ENCODE measurements at regions not wholly inside any gene's neighbourhood (a gene's known extent, or its start where the extent isn't known, plus 50 kb on each side); places are given as distances from the start of the nearest gene placed in this dataset.

GRCh38 chr20:48261398-48261910 lies 476.2 kb upstream of the SULF2 start:
- DNase-seq = no peak

DNA sequence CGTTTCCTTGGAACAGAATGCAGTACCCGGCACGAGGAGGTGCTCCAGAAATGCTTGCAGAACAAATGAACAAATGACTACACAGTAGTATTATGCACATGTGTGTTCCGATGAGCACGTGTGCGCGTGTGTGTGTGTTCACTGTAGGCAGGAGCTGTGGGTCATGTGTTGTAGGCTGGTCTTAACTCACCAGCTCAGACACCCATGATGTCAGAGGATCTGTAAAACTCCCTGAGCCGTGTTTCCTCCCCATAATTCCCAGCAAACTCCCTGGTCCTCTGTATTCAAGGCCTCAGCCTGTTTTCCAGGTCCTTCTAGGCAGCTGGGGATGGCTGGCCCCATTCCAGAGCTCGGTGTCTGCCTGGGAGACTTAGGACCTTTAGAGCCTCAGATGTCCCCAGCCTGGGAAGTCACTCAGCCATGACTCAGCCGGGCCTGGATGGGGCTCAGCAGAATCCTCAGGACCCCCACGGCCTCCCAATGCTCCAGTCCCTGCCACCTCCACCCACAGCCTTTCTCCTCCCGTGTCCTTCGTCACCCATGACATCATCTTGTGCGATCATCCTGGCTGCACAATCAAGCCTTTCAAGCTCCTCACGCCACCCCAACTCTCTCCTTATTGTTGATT lies 475.0 kb upstream of the SULF2 start:
- no peak for DNase-seq

GRCh38 chr20:48259456-48259855 lies 474.2 kb upstream of the SULF2 start:
- DNase-seq = no peak

DNA sequence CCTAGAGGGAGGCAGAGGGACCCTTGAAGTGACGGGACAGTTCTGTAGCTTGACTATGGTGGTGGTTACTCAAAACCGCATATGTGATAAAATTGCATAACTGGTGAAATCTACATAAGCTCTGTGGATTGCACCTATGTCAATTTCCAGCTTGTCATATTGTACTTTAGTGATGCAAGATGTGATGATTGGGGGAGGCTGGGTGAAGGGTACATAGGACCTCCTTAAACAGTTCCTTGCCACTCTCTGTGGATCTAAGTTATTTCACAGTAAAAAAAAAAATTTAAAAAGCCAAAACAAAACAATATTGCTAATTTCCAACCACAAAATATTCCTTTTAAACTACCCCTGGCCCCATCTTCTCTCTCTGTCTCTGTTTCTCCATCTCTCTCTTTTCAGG lies 472.6 kb upstream of the SULF2 start:
- DNase-seq = no peak

- DNase-seq = no peak
Observed at GRCh38 chr20:48247961-48248360, 462.7 kb upstream of the SULF2 start.

- no peak for DNase-seq
Observed at GRCh38 chr20:48246061-48246790, 460.9 kb upstream of the SULF2 start.

DNA sequence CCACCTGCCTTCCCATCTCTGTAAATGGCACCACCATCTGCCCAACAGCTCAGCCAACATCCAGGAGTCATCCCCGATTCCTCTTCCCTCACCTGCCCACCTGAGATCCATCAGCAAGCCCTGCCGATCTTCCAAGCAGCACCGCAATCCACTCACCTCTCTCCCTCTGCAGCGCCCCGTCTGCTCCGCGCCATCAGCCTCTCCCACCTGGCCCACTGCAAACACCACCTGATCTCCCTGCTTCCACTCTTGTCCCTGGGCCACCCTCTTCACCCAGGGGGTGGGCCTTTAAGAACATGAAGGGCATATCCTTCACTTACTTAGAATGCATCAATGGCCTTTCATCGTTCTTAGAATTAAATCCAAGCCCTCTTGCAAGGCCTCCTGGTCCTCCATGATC lies 457.3 kb upstream of the SULF2 start:
- no peak for DNase-seq

- no peak for DNase-seq
Observed at GRCh38 chr20:48241482-48241881, 456.2 kb upstream of the SULF2 start.

DNA sequence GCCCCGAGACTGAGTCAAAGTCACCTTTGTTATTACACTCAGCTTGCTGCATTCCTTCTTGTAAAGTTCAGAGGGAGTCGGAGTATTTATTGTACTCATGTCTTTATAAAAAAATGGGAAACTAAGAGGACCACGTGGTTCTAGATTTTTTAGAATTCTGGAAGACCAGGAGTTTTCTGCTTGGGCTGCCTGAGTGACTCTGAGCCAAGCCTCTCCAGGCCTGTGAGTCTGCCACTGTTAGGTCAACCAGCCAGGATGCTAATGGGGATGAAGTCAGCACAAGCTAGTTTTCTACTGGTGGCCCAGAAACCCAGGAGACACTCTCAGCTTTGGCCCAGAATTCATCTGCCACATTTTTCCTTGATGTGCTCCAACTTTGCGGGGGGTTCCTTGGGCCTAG lies 453.5 kb upstream of the SULF2 start:
- DNase-seq = no peak

DNA sequence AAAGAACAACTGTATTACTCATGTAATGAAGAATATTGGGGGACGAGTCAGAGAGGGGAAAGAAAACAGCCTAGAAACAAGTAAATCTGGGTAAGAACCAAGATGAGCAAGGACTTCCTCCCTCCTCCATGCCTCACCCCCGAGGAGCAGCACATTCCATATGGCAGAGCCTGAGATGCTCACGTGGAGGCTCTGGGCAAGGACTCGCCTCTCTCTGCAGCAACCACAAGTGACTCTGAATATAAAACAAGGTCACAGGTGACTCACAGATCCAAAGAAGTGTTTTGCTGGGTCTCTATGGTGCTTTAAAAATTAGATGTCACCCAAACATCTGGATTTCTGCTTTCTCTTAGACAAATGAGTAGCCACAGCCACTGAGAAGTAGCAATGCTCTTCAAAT lies 453.0 kb upstream of the SULF2 start:
- no peak for DNase-seq

GRCh38 chr20:48236000-48236970 lies 451.0 kb upstream of the SULF2 start:
- no peak for DNase-seq

- DNase-seq = no peak
Observed at GRCh38 chr20:48234951-48235350, 449.7 kb upstream of the SULF2 start.

GRCh38 chr20:48231253-48231930 lies 446.1 kb upstream of the SULF2 start:
- DNase-seq = no peak

- DNase-seq = no peak
Observed at GRCh38 chr20:48230216-48230615, 444.9 kb upstream of the SULF2 start.

DNA sequence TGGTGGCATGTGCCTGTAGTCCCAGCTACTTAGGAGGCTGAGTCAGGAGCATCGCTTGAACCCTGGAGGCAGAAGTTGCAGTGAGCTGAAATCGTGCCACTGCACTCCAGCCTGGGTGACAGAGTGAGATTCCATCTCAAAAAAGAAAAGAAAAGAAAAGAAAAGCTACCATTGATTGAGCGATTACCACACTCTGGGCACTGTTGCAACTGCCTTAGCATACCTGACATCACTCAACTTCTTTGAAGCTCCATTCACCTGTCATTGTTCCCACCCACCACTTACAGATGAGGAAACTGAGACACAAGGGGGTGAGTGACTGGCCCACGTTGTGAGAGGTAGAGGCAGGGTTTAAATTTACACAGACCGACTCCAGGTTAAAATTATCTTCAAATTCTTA lies 442.1 kb upstream of the SULF2 start:
- no peak for DNase-seq

- DNase-seq = no peak
Observed at GRCh38 chr20:48226642-48227041, 441.4 kb upstream of the SULF2 start.

DNA sequence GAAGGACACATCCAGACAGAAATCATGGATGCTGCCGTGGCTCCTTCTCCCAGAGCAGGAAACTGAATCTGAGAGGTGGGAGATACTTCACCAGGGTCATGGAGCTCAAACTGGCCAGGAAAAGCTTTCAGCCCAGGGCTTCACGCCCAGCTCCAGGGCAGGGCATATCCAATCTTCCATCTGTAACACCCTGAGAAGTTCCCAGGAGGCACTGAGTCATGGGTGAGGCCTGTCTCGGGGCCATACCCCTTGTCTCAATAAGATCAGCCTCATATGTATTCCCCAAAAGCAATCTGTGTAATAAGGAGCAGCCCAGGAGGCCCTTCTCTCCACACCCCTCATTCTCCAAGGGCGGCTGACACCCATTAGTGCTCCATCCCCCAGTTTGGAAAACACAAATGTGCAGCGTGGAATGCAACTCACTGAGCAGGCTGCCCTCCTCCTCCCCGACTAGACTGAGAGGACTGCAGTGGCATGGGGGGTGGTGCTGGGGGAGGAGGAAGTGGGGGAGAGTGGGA lies 439.3 kb upstream of the SULF2 start:
- DNase-seq = no peak

DNA sequence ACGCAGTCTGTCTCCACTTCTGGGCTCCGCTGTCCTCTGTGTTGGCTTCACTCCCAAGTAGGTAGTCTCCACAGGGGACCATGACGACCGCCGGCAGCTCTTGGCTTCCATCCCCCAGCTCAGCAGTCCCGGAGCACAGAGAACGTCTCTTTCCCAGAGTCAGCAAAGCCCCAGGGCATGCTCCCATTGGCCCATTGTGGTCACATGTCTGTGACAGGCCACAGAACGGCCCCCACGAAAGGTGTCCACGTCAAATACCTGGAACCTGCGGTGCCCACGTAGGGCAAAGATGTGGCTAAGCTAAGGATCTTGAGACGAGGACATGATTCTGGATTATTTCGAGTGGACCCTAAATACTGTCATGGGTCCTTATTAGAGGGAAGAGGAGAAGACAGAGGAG lies 438.4 kb upstream of the SULF2 start:
- DNase-seq = no peak

GRCh38 chr20:48222595-48223180 lies 437.4 kb upstream of the SULF2 start:
- no peak for DNase-seq

DNA sequence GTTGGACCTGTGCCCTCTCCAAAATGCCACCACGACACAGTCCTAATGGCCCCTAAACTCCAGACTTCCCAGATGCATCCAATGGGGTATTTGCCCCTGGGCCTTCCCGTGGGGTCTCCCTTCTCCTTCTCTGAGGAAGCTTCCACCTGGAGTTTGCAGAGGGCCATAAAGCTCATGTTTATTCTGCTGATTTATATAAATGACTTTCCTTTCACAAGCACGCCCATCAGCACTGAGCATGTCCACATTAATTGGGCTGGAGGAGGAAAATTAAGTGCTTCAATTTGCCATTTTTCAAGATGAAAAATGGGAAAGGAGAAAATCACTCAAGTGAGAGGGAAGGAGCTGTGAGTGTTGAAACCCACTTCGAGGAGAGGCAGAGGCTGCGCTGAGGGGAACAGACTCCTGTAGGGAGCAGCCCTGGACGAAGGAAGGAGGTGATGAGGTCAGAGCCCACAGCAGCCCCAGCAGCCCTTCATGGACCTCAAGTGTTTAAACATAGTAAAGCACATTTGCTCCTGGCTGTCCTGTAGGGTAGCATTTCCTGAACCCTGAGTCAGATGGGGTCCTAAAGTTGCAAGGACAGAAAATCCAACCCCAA lies 434.9 kb upstream of the SULF2 start:
- DNase-seq = no peak

DNA sequence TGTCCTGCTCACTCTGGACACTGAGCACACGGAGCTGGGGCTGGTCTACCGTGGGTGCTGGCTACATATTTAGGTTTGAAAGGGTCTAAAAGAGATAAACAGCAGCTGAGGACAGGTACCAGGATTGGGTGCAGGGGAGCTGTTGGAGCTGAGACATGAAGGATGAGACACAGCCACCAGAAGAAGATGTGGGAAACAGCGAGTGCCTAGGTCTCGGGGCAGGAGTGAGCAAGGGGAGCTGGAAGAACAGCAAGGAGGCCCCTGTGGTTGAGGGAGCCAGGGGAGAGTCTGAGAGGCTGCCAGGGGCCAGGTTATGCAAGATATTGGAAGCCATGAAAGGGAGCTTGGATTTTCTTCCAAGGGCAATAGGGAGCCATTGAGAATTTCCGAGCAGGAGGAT lies 434.0 kb upstream of the SULF2 start:
- DNase-seq = no peak

DNA sequence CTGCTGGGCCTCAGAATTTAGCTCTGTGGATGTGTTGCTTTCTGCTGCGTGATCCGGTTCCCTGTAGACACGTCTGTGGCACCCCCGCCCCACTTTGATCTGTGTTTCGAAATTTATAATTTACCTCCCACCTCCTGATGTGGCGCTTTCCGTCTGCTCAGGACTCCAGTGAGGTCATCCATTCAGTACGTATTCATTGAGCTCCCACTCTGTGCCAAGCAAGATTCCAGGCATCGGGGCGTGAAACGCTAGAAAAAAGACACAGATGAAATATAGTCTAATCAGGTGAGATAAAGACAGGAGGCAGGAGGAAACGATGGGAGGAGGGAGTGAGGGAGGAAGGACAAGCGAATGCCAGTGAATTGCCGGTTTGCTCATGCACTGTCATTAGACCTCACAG lies 431.9 kb upstream of the SULF2 start:
- no peak for DNase-seq
